ENCODE measurements at regions not wholly inside any gene's neighbourhood (a gene's known extent, or its start where the extent isn't known, plus 50 kb on each side); places are given as distances from the start of the nearest gene placed in this dataset.

- WGBS (ENCODE audit: insufficient coverage) = 100% methylated on average over 1 of the region's 2 CpGs
These were observed 236.6 kb downstream of the PSAT1 start for GRCh38 chr9:78533500-78533899.

GRCh38 chr9:78539188-78539587, 242.3 kb downstream of the PSAT1 start:
- Histone ChIP-seq H3K4me1 (ENCODE audit: control extremely low read depth in 1 of 4, control insufficient read depth in 4 of 4, insufficient read depth in 4 of 4, low read length in 3 of 4) (no peaks in the 10 kb centered on the region), H3K36me3 (ENCODE audit: control insufficient read depth in 4 of 4, insufficient read depth in 4 of 4, low read length in 3 of 4) (no peaks in the 10 kb centered on the region), H3K27ac (ENCODE audit: insufficient read depth in 1 of 2, low read depth in 1 of 2, low read length in 2 of 2, poor library complexity in 1 of 2, severe bottlenecking in 2 of 2) (no peak overlapping the region), H3K27me3 (replicated peaks in 2 of 5; ENCODE audit: control insufficient read depth in 4 of 5, insufficient read depth in 5 of 5, low read length in 4 of 5) (no peaks in the 10 kb centered on the region), H3K4me3 (ENCODE audit: control insufficient read depth in 1 of 7, extremely low read depth in 1 of 7, insufficient read depth in 4 of 7, low read depth in 2 of 7, low read length in 6 of 7) (no peak overlapping the region), H3K9me3 (ENCODE audit: control extremely low read depth in 1 of 5, control insufficient read depth in 4 of 5, insufficient read depth in 2 of 5, low read depth in 1 of 5, low read length in 4 of 5) (no peaks in the 10 kb centered on the region)
- peak in 2 of 3 donors; percentile 4 to 27 for DNase-seq
- ChIA-PET POLR2A (no interaction called here), CTCF (no interaction called here)
- 67% methylated on average over 3 of the region's 3 CpGs for WGBS (ENCODE audit: insufficient coverage)

More at GRCh38 chr9:78533500-78533899, 236.6 kb downstream of the PSAT1 start:
- POLR2A ChIA-PET = no interaction called here
- H3K27me3 ChIP-seq (replicated peaks in 2 of 5; ENCODE audit: control insufficient read depth in 4 of 5, insufficient read depth in 5 of 5, low read length in 4 of 5) = no peaks in the 10 kb centered on the region
- no peaks in the 10 kb centered on the region for H3K9me3 ChIP-seq (ENCODE audit: control extremely low read depth in 1 of 5, control insufficient read depth in 4 of 5, insufficient read depth in 2 of 5, low read depth in 1 of 5, low read length in 4 of 5)
- H3K4me3 ChIP-seq (ENCODE audit: control insufficient read depth in 1 of 7, extremely low read depth in 1 of 7, insufficient read depth in 4 of 7, low read depth in 2 of 7, low read length in 6 of 7) = no peak overlapping the region
- H3K36me3 ChIP-seq (ENCODE audit: control insufficient read depth in 4 of 4, insufficient read depth in 4 of 4, low read length in 3 of 4) = no peaks in the 10 kb centered on the region
- CTCF ChIA-PET = no interaction called here
- no peak overlapping the region for H3K27ac ChIP-seq (ENCODE audit: insufficient read depth in 1 of 2, low read depth in 1 of 2, low read length in 2 of 2, poor library complexity in 1 of 2, severe bottlenecking in 2 of 2)
- no peak for DNase-seq
- no peaks in the 10 kb centered on the region for H3K4me1 ChIP-seq (ENCODE audit: control extremely low read depth in 1 of 4, control insufficient read depth in 4 of 4, insufficient read depth in 4 of 4, low read length in 3 of 4)

- no peak for DNase-seq
- CTCF ChIA-PET = no interaction called here
- Histone ChIP-seq H3K36me3 (ENCODE audit: control insufficient read depth in 4 of 4, insufficient read depth in 4 of 4, low read length in 3 of 4) (no peaks in the 10 kb centered on the region), H3K4me3 (ENCODE audit: control insufficient read depth in 1 of 7, extremely low read depth in 1 of 7, insufficient read depth in 4 of 7, low read depth in 2 of 7, low read length in 6 of 7) (no peak overlapping the region), H3K27me3 (replicated peaks in 2 of 5; ENCODE audit: control insufficient read depth in 4 of 5, insufficient read depth in 5 of 5, low read length in 4 of 5) (no peaks in the 10 kb centered on the region), H3K9me3 (ENCODE audit: control extremely low read depth in 1 of 5, control insufficient read depth in 4 of 5, insufficient read depth in 2 of 5, low read depth in 1 of 5, low read length in 4 of 5) (no peaks in the 10 kb centered on the region), H3K27ac (ENCODE audit: insufficient read depth in 1 of 2, low read depth in 1 of 2, low read length in 2 of 2, poor library complexity in 1 of 2, severe bottlenecking in 2 of 2) (no peak overlapping the region), H3K4me1 (ENCODE audit: control extremely low read depth in 1 of 4, control insufficient read depth in 4 of 4, insufficient read depth in 4 of 4, low read length in 3 of 4) (no peaks in the 10 kb centered on the region)
- WGBS (ENCODE audit: insufficient coverage) = 80% methylated on average over 1 of the region's 2 CpGs
- POLR2A ChIA-PET = no interaction called here
These were observed 243.0 kb downstream of the PSAT1 start for GRCh38 chr9:78539904-78540303.

- Histone ChIP-seq H3K27me3 (replicated peaks in 2 of 5; ENCODE audit: control insufficient read depth in 4 of 5, insufficient read depth in 5 of 5, low read length in 4 of 5) (no peaks in the 10 kb centered on the region), H3K4me1 (ENCODE audit: control extremely low read depth in 1 of 4, control insufficient read depth in 4 of 4, insufficient read depth in 4 of 4, low read length in 3 of 4) (no peaks in the 10 kb centered on the region), H3K36me3 (ENCODE audit: control insufficient read depth in 4 of 4, insufficient read depth in 4 of 4, low read length in 3 of 4) (no peaks in the 10 kb centered on the region), H3K4me3 (ENCODE audit: control insufficient read depth in 1 of 7, extremely low read depth in 1 of 7, insufficient read depth in 4 of 7, low read depth in 2 of 7, low read length in 6 of 7) (no peak overlapping the region), H3K27ac (ENCODE audit: insufficient read depth in 1 of 2, low read depth in 1 of 2, low read length in 2 of 2, poor library complexity in 1 of 2, severe bottlenecking in 2 of 2) (no peak overlapping the region), H3K9me3 (ENCODE audit: control extremely low read depth in 1 of 5, control insufficient read depth in 4 of 5, insufficient read depth in 2 of 5, low read depth in 1 of 5, low read length in 4 of 5) (no peaks in the 10 kb centered on the region)
- CTCF ChIA-PET = no interaction called here
- no peak for DNase-seq
- POLR2A ChIA-PET = no interaction called here
- 97% methylated on average over 5 of the region's 9 CpGs for WGBS (ENCODE audit: insufficient coverage)
These were observed 245.0 kb downstream of the PSAT1 start for GRCh38 chr9:78541868-78542443.

- 96% methylated on average over 13 of the region's 14 CpGs for WGBS (ENCODE audit: insufficient coverage)
- Histone ChIP-seq H3K9me3 (ENCODE audit: control extremely low read depth in 1 of 5, control insufficient read depth in 4 of 5, insufficient read depth in 2 of 5, low read depth in 1 of 5, low read length in 4 of 5) (no peaks in the 10 kb centered on the region), H3K4me3 (ENCODE audit: control insufficient read depth in 1 of 7, extremely low read depth in 1 of 7, insufficient read depth in 4 of 7, low read depth in 2 of 7, low read length in 6 of 7) (no peak overlapping the region), H3K27ac (ENCODE audit: insufficient read depth in 1 of 2, low read depth in 1 of 2, low read length in 2 of 2, poor library complexity in 1 of 2, severe bottlenecking in 2 of 2) (no peak overlapping the region), H3K27me3 (replicated peaks in 2 of 5; ENCODE audit: control insufficient read depth in 4 of 5, insufficient read depth in 5 of 5, low read length in 4 of 5) (no peaks in the 10 kb centered on the region), H3K36me3 (ENCODE audit: control insufficient read depth in 4 of 4, insufficient read depth in 4 of 4, low read length in 3 of 4) (no peaks in the 10 kb centered on the region), H3K4me1 (ENCODE audit: control extremely low read depth in 1 of 4, control insufficient read depth in 4 of 4, insufficient read depth in 4 of 4, low read length in 3 of 4) (peaks cover 0 to 6% (median 4%) of the 10 kb centered on the region in 4 experiments)
- ChIA-PET CTCF (no interaction called here), POLR2A (no interaction called here)
- DNase-seq = no peak
These were observed 245.7 kb downstream of the PSAT1 start for GRCh38 chr9:78542491-78543181.

GRCh38 chr9:78543353-78543752, 246.4 kb downstream of the PSAT1 start:
- no peaks in the 10 kb centered on the region for H3K36me3 ChIP-seq (ENCODE audit: control insufficient read depth in 4 of 4, insufficient read depth in 4 of 4, low read length in 3 of 4)
- 100% methylated on average over 2 of the region's 3 CpGs for WGBS (ENCODE audit: insufficient coverage)
- H3K27me3 ChIP-seq (replicated peaks in 2 of 5; ENCODE audit: control insufficient read depth in 4 of 5, insufficient read depth in 5 of 5, low read length in 4 of 5) = no peaks in the 10 kb centered on the region
- no peaks in the 10 kb centered on the region for H3K9me3 ChIP-seq (ENCODE audit: control extremely low read depth in 1 of 5, control insufficient read depth in 4 of 5, insufficient read depth in 2 of 5, low read depth in 1 of 5, low read length in 4 of 5)
- ChIA-PET POLR2A (no interaction called here), CTCF (no interaction called here)
- no peak for DNase-seq
- H3K4me3 ChIP-seq (ENCODE audit: control insufficient read depth in 1 of 7, extremely low read depth in 1 of 7, insufficient read depth in 4 of 7, low read depth in 2 of 7, low read length in 6 of 7) = no peak overlapping the region
- H3K27ac ChIP-seq (ENCODE audit: insufficient read depth in 1 of 2, low read depth in 1 of 2, low read length in 2 of 2, poor library complexity in 1 of 2, severe bottlenecking in 2 of 2) = no peak overlapping the region
- H3K4me1 ChIP-seq (ENCODE audit: control extremely low read depth in 1 of 4, control insufficient read depth in 4 of 4, insufficient read depth in 4 of 4, low read length in 3 of 4) = peaks cover 0 to 14% (median 10%) of the 10 kb centered on the region in 4 experiments

- Histone ChIP-seq H3K4me1 (ENCODE audit: control extremely low read depth in 1 of 4, control insufficient read depth in 4 of 4, insufficient read depth in 4 of 4, low read length in 3 of 4) (peaks cover 0 to 17% (median 12%) of the 10 kb centered on the region in 4 experiments), H3K36me3 (ENCODE audit: control insufficient read depth in 4 of 4, insufficient read depth in 4 of 4, low read length in 3 of 4) (no peaks in the 10 kb centered on the region), H3K4me3 (ENCODE audit: control insufficient read depth in 1 of 7, extremely low read depth in 1 of 7, insufficient read depth in 4 of 7, low read depth in 2 of 7, low read length in 6 of 7) (no peak overlapping the region), H3K27me3 (replicated peaks in 2 of 5; ENCODE audit: control insufficient read depth in 4 of 5, insufficient read depth in 5 of 5, low read length in 4 of 5) (no peaks in the 10 kb centered on the region), H3K9me3 (ENCODE audit: control extremely low read depth in 1 of 5, control insufficient read depth in 4 of 5, insufficient read depth in 2 of 5, low read depth in 1 of 5, low read length in 4 of 5) (no peaks in the 10 kb centered on the region), H3K27ac (ENCODE audit: insufficient read depth in 1 of 2, low read depth in 1 of 2, low read length in 2 of 2, poor library complexity in 1 of 2, severe bottlenecking in 2 of 2) (no peak overlapping the region)
- ChIA-PET CTCF (no interaction called here), POLR2A (no interaction called here)
- no peak for DNase-seq
- 100% methylated on average over 4 of the region's 5 CpGs for WGBS (ENCODE audit: insufficient coverage)
These were observed 247.3 kb downstream of the PSAT1 start for GRCh38 chr9:78544230-78544629.

All from common myeloid progenitor, CD34-positive (primary cell).